ENCODE measurements at regions not wholly inside any gene's neighbourhood (a gene's known extent, or its start where the extent isn't known, plus 50 kb on each side); places are given as distances from the start of the nearest gene placed in this dataset.

GRCh38 chr2:239594772-239595608 is 194.2 kb upstream of the HDAC4 start:
- no peaks in the 10 kb centered on the region for H3K79me2 ChIP-seq (ENCODE audit: control insufficient read depth, insufficient read depth, low read length)
- ATAC-seq (no peak), DNase-seq (ENCODE audit: low read depth, low spot score) (no peak), FAIRE-seq (no peak)
- H3K9me3 ChIP-seq (replicated peaks; ENCODE audit: control insufficient read depth, insufficient read depth, low read length), result peaks cover 5% of the 10 kb centered on the region; the same call in 1 of the 3 replicates
- H3K36me3 ChIP-seq (ENCODE audit: control insufficient read depth in 2 of 2, insufficient read depth in 2 of 2, low read length in 1 of 2), result no peaks in the 10 kb centered on the region
- RAD21 ChIA-PET (ENCODE audit: unreplicated experiment), result no interaction called here
- H3K4me1 ChIP-seq (ENCODE audit: control insufficient read depth, insufficient read depth, low read length), result no peaks in the 10 kb centered on the region
- intact Hi-C loops (cut with micrococcal nuclease; ENCODE audit: unreplicated experiment) (no loop called here), in situ Hi-C loops (cut with MboI) (no loop called here)
- H3K4me3 ChIP-seq, result no peak overlapping the region
- H3K27ac ChIP-seq (ENCODE audit: control insufficient read depth, insufficient read depth), result no peak overlapping the region
- H2AFZ ChIP-seq (ENCODE audit: control insufficient read depth, low read depth, low read length), result no peak overlapping the region
- WGBS (ENCODE audit: insufficient coverage, insufficient replicate concordance, low lambda C conversion rate, missing lambda C conversion rate), result 59% methylated on average over 20 of the region's 20 CpGs
- CTCF ChIA-PET, result no interaction called here
- H4K20me1 ChIP-seq (ENCODE audit: control insufficient read depth, insufficient read depth), result no peaks in the 10 kb centered on the region
- H3K4me2 ChIP-seq (ENCODE audit: control insufficient read depth, insufficient read depth), result no peak overlapping the region
- H3K27me3 ChIP-seq (replicated peaks in 1 of 2; ENCODE audit: control insufficient read depth in 2 of 2, insufficient read depth in 2 of 2, low read length in 1 of 2), result no peaks in the 10 kb centered on the region
- BruUV-seq (replicated peaks), result no TSS peak
- POLR2A ChIA-PET, result no interaction called here
- no peak for TF ChIP-seq MYC (IDR thresholded peaks at IDR 0.05; ENCODE audit: insufficient read depth, insufficient read length, insufficient replicate concordance, low read length, severe bottlenecking)
- no peak for TF ChIP-seq CREB1 (IDR thresholded peaks at IDR 0.05; ENCODE audit: low read depth)
- no peak for TF ChIP-seq IRF3 (IDR thresholded peaks at IDR 0.05)
- no peak overlapping the region for H3K9ac ChIP-seq (ENCODE audit: control insufficient read depth, insufficient read depth, low read length)
- SMC1A ChIA-PET (ENCODE audit: uncharacterized antibody, unreplicated experiment), result no interaction called here

- no peak overlapping the region for H3K4me3 ChIP-seq
- DNase-seq (ENCODE audit: low read depth, low spot score), result no peak
- no peaks in the 10 kb centered on the region for H4K20me1 ChIP-seq (ENCODE audit: control insufficient read depth, insufficient read depth)
- peaks cover 5% of the 10 kb centered on the region; the same call in 1 of the 3 replicates for H3K9me3 ChIP-seq (replicated peaks; ENCODE audit: control insufficient read depth, insufficient read depth, low read length)
- ATAC-seq, result no peak
- intact Hi-C loops (cut with micrococcal nuclease; ENCODE audit: unreplicated experiment) (no loop called here), in situ Hi-C loops (cut with MboI) (no loop called here)
- ChIA-PET RAD21 (ENCODE audit: unreplicated experiment) (no interaction called here), SMC1A (ENCODE audit: uncharacterized antibody, unreplicated experiment) (no interaction called here), POLR2A (no interaction called here), CTCF (no interaction called here)
- no peak overlapping the region for H2AFZ ChIP-seq (ENCODE audit: control insufficient read depth, low read depth, low read length)
- no peaks in the 10 kb centered on the region for H3K79me2 ChIP-seq (ENCODE audit: control insufficient read depth, insufficient read depth, low read length)
- no TSS peak for BruUV-seq (replicated peaks)
- H3K4me1 ChIP-seq (ENCODE audit: control insufficient read depth, insufficient read depth, low read length), result no peaks in the 10 kb centered on the region
- no peak overlapping the region for H3K9ac ChIP-seq (ENCODE audit: control insufficient read depth, insufficient read depth, low read length)
- no peak for TF ChIP-seq MEF2B (IDR thresholded peaks at IDR 0.05; ENCODE audit: partially characterized antibody, poor library complexity, severe bottlenecking)
- H3K27ac ChIP-seq (ENCODE audit: control insufficient read depth, insufficient read depth), result no peak overlapping the region
- H3K36me3 ChIP-seq (ENCODE audit: control insufficient read depth in 2 of 2, insufficient read depth in 2 of 2, low read length in 1 of 2), result no peaks in the 10 kb centered on the region
- no peak for FAIRE-seq
- no peaks in the 10 kb centered on the region for H3K27me3 ChIP-seq (replicated peaks in 1 of 2; ENCODE audit: control insufficient read depth in 2 of 2, insufficient read depth in 2 of 2, low read length in 1 of 2)
- 69% methylated on average over 16 of the region's 17 CpGs for WGBS (ENCODE audit: insufficient coverage, insufficient replicate concordance, low lambda C conversion rate, missing lambda C conversion rate)
- H3K4me2 ChIP-seq (ENCODE audit: control insufficient read depth, insufficient read depth), result no peak overlapping the region
Measured at GRCh38 chr2:239594019-239594771, 193.4 kb upstream of the HDAC4 start.

All from GM12878 (cell line).